HUES48 (cell line): ENCODE measurements at regions not wholly inside any gene's neighbourhood (a gene's known extent, or its start where the extent isn't known, plus 50 kb on each side); places are given as distances from the start of the nearest gene placed in this dataset.

ENCODE experiments used
- H3K27ac ChIP-seq: one replicate; pipeline ENCODE4 v1.7.0; 2013; ENCODE audit warnings: low read depth, low read length, inconsistent platforms
- H3K27me3 ChIP-seq: 2 replicates; pipeline ENCODE4 v1.6.1; 2013; ENCODE audit warnings: mild to moderate bottlenecking, low read length; ENCODE audit not compliant: control insufficient read depth, insufficient read depth
- H3K36me3 ChIP-seq: 2 replicates; pipeline ENCODE4 v1.6.1; 2013; ENCODE audit warnings: low read length; ENCODE audit not compliant: control insufficient read depth, insufficient read depth
- H3K4me1 ChIP-seq: 2 replicates; pipeline ENCODE4 v1.6.1; 2013; ENCODE audit warnings: mild to moderate bottlenecking, low read length; ENCODE audit not compliant: control insufficient read depth, insufficient read depth
- H3K4me3 ChIP-seq: 2 replicates; pipeline ENCODE4 v1.5.1; 2013; ENCODE audit warnings: mild to moderate bottlenecking, low read depth, low read length
- H3K9ac ChIP-seq: 2 replicates; pipeline ENCODE4 v1.6.1; 2013; ENCODE audit warnings: mild to moderate bottlenecking, low read depth, low read length, moderate library complexity
- H3K9me3 ChIP-seq: 2 replicates; pipeline ENCODE4 v1.6.1; 2013; ENCODE audit warnings: low read length; ENCODE audit not compliant: control insufficient read depth, insufficient read depth

GRCh38 chr2:118224895-118225311, 136.6 kb downstream of the INSIG2 start:
- H3K27ac ChIP-seq, result peak overlapping the region; percentile 62
- peaks cover 33% of the 10 kb centered on the region for H3K27me3 ChIP-seq
- no peaks in the 10 kb centered on the region for H3K9me3 ChIP-seq
- peaks cover 27% of the 10 kb centered on the region for H3K4me1 ChIP-seq
- H3K36me3 ChIP-seq, result no peaks in the 10 kb centered on the region
- H3K9ac ChIP-seq, result peak overlapping the region; percentile 33; the same call in 1 of the 2 replicates
- peak overlapping the region; percentile 68 for H3K4me3 ChIP-seq

- peak overlapping the region; percentile 62 for H3K27ac ChIP-seq
- no peaks in the 10 kb centered on the region for H3K9me3 ChIP-seq
- peaks cover 33% of the 10 kb centered on the region for H3K27me3 ChIP-seq
- no peaks in the 10 kb centered on the region for H3K36me3 ChIP-seq
- H3K4me3 ChIP-seq, result peak overlapping the region; percentile 68
- H3K4me1 ChIP-seq, result peaks cover 27% of the 10 kb centered on the region
- H3K9ac ChIP-seq, result peak overlapping the region; percentile 33
These were observed 136.0 kb downstream of the INSIG2 start for GRCh38 chr2:118223992-118224894.

DNA sequence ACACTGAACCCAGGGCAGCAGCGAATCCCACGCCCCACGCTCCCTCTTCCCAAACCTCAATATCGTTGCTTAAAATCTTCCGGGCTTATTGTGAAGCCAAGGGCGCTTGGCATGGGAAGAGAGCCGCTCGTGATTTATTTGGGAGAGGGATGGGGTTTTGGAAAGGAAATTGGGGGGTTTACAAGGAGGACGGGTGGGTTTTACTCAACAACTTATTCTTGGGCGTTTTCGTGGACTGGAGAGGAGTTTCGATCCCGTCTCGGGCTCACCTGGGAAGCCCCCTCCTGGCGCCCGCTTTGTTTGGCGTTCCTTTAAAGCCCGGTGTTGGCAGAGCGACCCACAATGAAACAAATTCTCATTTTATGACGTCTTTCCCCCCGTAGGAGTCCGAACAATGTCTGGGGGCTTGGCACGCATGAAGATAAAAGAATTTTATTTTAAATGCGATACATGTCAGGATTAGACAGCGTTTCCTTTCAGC, 135.3 kb downstream of the INSIG2 start:
- Histone ChIP-seq H3K9ac (peak overlapping the region; percentile 33), H3K36me3 (no peaks in the 10 kb centered on the region), H3K27me3 (peaks cover 33% of the 10 kb centered on the region), H3K27ac (peak overlapping the region; percentile 62), H3K4me3 (peak overlapping the region; percentile 68), H3K9me3 (no peaks in the 10 kb centered on the region), H3K4me1 (peaks cover 27% of the 10 kb centered on the region)

DNA sequence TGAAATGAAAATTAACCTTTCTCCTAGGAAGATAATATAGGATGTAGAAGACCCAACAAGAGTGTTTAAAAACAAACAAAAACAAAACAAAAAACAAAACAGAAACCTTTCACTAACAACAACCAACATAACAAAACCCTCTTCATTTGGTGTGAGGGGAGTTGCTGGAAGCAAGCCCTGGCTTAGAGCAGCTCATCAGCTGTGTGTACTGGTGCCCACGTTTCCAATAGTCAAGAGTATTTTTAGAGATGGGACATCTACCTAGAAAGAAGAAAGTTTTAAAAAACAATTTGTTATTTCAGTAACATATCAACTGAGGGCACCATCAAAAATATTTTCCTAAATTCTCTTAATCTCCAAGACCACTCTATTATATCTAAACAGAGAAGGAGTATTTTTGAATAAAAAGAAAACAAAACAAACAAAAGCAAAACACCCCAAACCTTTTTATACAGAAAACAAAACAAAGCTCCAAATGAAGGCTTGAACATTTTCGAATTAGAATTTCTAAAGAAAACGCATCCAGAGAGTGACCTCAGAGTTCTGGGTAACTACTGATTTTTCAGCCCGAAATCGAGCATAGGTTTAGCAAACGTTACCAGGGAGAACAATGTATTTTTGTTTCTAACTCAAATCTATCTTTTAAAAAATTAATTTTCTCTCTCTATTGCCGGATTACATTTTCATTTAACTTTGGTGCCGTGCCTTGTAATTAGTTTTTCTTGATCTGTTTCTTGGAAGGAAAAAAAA, 134.6 kb downstream of the INSIG2 start:
- H3K27me3 ChIP-seq, result peaks cover 33% of the 10 kb centered on the region
- H3K9me3 ChIP-seq, result no peaks in the 10 kb centered on the region
- peaks cover 27% of the 10 kb centered on the region for H3K4me1 ChIP-seq
- H3K9ac ChIP-seq, result peak overlapping the region; percentile 33
- H3K36me3 ChIP-seq, result no peaks in the 10 kb centered on the region
- H3K27ac ChIP-seq, result no peak overlapping the region
- H3K4me3 ChIP-seq, result peak overlapping the region; percentile 68

DNA sequence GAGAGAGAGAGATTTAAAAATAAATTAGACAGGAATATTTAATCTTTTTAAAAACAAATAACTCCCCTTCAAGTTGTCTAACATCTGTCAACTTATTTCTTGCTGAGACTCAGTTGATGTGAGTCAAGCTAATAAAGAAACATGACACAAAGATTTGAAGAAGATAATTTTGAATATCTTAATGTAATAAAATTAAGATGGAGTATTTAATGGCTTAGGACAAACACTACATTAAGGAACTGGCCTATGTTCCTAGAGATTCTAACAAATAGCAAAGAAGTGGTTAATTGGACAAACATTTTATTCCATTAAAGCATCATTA, 134.0 kb downstream of the INSIG2 start:
- Histone ChIP-seq H3K9ac (no peak overlapping the region), H3K4me1 (peaks cover 27% of the 10 kb centered on the region), H3K4me3 (no peak overlapping the region), H3K27me3 (peaks cover 33% of the 10 kb centered on the region), H3K27ac (no peak overlapping the region), H3K9me3 (no peaks in the 10 kb centered on the region), H3K36me3 (no peaks in the 10 kb centered on the region)

GRCh38 chr2:118221536-118222272, 133.4 kb downstream of the INSIG2 start:
- peaks cover 33% of the 10 kb centered on the region for H3K27me3 ChIP-seq
- H3K4me3 ChIP-seq, result no peak overlapping the region
- H3K4me1 ChIP-seq, result peaks cover 27% of the 10 kb centered on the region
- H3K9ac ChIP-seq, result no peak overlapping the region
- no peak overlapping the region for H3K27ac ChIP-seq
- no peaks in the 10 kb centered on the region for H3K36me3 ChIP-seq
- H3K9me3 ChIP-seq, result no peaks in the 10 kb centered on the region

DNA sequence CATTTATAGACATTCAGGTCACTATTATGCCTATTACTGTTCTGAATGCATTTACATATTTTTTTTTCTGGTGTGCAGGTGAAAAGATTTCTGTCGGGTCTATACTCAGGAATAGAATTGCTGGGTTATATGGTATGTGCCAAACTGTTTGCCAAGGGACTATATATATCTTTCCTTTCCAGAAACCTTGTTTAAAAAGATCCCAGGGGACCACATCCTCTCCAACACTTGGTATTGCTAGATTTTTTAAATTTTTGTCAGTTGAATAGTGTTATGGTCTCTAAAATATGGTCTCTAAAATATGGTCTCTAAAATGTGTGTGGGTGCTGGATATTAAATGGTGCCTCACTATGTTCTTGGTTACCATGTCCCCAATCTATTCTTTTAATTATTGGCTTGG, 131.3 kb downstream of the INSIG2 start:
- Histone ChIP-seq H3K9me3 (no peaks in the 10 kb centered on the region), H3K27me3 (peaks cover 19% of the 10 kb centered on the region), H3K4me1 (peaks cover 14% of the 10 kb centered on the region), H3K27ac (no peak overlapping the region), H3K4me3 (no peak overlapping the region), H3K36me3 (no peaks in the 10 kb centered on the region), H3K9ac (no peak overlapping the region)

DNA sequence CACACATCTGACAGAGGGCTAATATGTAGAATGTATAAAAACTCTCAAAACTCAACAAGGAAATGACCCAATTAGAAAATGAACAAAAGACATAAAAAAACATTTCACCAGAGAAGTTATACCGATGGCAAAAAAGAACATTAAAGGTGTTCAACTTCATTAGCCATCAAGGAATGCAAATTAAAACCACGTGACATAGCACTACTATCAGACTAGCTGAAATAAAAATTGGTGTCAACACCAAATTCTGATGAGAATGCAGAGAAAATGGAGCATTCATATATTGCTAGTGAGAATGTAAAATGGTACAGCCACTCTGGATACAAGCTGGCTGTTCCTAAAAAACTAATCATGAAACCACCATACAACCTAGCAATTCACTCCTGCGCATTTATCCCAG, 128.0 kb downstream of the INSIG2 start:
- no peak overlapping the region for H3K4me3 ChIP-seq
- no peaks in the 10 kb centered on the region for H3K27me3 ChIP-seq
- H3K9ac ChIP-seq, result no peak overlapping the region
- no peak overlapping the region for H3K27ac ChIP-seq
- H3K36me3 ChIP-seq, result no peaks in the 10 kb centered on the region
- H3K9me3 ChIP-seq, result no peaks in the 10 kb centered on the region
- no peaks in the 10 kb centered on the region for H3K4me1 ChIP-seq

DNA sequence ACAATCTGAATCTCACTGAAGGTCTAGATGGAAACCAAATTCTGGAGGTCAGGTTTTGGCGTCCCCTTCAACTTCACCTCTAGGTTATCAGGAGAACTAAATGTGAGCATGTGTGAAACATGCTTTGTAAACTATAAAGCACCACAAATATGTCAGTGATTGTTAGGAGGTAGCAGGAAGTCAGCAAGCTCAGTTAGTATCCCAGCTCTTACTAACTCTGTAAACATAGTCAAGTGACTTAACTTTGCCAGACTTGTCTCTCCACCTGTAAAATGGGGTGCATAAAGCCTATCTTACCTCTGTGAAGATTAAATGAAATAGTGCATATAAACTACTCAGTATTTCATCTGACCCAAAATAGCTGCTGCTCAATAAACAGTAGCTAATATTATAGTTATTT, 121.5 kb downstream of the INSIG2 start:
- Histone ChIP-seq H3K9ac (no peak overlapping the region), H3K27me3 (no peaks in the 10 kb centered on the region), H3K36me3 (no peaks in the 10 kb centered on the region), H3K4me3 (no peak overlapping the region), H3K4me1 (no peaks in the 10 kb centered on the region), H3K9me3 (no peaks in the 10 kb centered on the region), H3K27ac (no peak overlapping the region)

DNA sequence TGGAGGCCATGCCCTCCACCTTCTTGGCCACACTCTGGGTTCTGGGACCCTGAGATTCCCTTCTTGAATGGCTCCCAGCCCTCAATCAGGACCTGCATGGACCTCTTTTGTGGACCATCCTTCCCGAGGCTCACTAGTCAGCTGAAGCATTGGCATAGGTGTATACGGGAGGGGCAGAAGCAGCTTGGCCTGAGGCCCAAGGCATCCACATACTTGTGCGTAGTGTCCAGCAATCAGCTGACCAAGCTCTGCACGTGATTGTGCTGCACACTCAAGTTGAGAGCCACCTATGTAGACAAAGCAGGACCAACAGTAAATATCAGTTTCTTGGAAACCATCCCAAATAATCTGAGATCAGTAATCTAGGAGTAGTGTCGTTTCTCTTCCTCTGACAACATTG, 119.6 kb downstream of the INSIG2 start:
- Histone ChIP-seq H3K27me3 (no peaks in the 10 kb centered on the region), H3K4me3 (no peak overlapping the region), H3K9me3 (no peaks in the 10 kb centered on the region), H3K4me1 (no peaks in the 10 kb centered on the region), H3K36me3 (no peaks in the 10 kb centered on the region), H3K27ac (no peak overlapping the region), H3K9ac (no peak overlapping the region)
